UCSD-AML1 (cell line): ENCODE measurements at regions not wholly inside any gene's neighbourhood (a gene's known extent, or its start where the extent isn't known, plus 50 kb on each side); places are given as distances from the start of the nearest gene placed in this dataset.

Source experiments
- DNase-seq: peaks from one replicate; lab custom pipeline; 2025; ENCODE audit not compliant: unreplicated experiment; lab: John Stamatoyannopoulos, UW

- no peak for DNase-seq
Measured at GRCh38 chr13:54845351-54845965, 1816.8 kb downstream of the OLFM4 start.

DNA sequence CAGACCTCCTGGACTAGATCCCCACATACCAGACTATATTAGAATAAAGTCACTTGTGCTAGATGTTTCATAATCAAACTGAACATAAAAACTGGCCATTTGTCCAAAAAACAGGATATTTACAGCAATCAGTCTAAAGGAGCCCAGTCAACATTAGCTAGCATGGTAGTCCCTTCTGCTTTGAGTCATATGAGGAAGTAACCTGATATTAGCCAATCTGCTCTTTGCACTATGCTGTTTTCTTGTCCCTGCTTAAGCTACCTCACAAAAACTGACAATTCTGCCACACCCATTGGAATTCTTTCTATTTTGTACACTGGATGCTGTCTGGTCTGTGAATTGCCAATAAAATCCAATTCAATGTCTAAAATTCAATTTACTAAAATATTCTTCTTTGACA lies 1824.2 kb downstream of the OLFM4 start:
- no peak for DNase-seq

DNA sequence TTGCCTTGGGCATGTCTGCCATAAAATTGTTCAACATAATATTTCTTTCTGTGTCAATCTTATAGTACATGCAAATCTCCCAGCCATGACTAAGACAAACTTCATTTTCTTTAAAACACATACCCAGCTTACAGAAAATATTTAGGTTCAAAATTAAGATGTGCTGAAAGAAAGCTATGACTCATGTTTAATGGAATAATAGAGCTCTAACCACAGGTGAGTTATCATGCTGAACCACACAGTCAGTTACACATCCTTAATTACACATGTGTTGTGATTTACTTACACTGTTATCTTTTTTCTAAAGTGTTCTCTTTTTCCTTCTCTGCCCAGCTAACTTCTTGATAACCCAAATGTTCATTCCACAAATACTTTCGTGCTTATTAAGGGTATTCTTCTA lies 1831.2 kb downstream of the OLFM4 start:
- DNase-seq: no peak

DNA sequence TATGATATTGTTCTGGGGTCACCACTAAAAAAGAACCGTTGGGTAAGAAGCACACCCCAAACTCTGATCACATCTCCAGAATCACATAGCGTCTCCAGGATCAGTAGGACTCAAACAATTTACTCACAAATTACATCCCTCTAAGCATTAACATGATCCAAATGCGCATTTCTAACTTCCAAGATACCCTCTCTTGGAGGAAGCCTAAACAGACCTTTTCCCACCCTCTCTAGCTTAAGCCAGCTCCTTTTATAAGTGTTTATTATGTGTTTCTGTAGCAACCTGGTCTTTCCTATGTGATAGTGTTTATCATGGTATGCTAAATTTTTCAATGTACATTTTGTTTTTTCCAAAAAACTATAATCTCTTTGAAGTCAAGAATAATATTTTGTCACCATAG lies 1846.5 kb downstream of the OLFM4 start:
- no peak for DNase-seq

GRCh38 chr13:54879036-54879435 lies 1850.4 kb downstream of the OLFM4 start:
- DNase-seq: no peak

DNA sequence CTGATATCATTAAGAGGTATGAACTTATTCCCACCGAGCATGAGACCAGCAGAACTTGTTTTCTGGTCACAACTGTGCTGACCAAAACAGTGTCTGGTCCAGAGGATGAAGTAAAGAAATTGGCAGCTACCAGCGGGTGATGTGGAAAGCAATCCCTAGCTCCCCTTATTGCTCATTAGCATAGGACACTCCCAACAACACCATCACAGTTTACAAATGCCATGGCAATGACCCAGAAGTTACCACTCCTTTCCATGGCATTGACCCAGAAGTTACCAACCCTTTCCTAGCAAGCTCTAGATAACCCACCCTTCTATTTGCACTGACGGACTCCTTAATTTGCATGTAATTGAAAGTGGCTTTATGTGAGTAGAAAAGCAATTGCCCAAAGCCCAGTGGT lies 1856.1 kb downstream of the OLFM4 start:
- DNase-seq: no peak

DNA sequence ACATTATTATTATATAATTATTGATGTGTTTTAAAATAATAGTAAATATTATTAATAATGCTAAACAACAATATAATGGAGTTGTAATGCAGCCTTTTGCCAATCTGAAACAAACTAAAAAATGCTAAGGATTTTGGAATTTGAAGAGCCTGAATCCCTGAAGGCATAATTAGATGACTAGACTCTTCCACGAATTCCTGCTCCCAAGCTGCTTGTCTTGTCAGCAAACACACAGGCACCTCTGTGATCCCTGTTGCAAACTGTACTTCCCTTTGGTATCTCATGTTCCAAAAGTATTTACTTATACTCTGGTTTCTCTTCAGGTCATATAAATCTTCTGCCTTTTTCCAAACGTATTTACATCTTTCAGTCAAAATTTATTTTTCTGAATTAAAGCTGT lies 1862.4 kb downstream of the OLFM4 start:
- no peak for DNase-seq

DNA sequence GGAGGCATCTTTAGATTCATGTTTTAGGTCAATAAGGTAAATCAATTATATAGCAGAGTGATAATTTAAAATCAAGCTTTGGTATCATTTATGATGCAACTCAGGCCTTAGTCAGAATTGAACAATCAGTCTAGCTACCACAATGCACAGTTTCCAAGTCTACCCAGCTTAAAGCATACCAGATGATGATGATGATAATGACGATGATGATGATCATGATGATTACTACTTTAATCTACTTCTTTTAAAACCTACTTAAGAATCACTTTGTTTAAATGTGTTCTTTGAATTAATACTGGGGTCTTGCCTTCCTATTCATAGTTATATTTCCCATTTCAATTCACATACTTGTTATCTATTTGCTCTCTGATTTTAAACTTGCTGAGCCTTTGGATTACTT lies 1872.7 kb downstream of the OLFM4 start:
- DNase-seq: no peak

GRCh38 chr13:54912367-54912766 lies 1883.8 kb downstream of the OLFM4 start:
- no peak for DNase-seq

DNA sequence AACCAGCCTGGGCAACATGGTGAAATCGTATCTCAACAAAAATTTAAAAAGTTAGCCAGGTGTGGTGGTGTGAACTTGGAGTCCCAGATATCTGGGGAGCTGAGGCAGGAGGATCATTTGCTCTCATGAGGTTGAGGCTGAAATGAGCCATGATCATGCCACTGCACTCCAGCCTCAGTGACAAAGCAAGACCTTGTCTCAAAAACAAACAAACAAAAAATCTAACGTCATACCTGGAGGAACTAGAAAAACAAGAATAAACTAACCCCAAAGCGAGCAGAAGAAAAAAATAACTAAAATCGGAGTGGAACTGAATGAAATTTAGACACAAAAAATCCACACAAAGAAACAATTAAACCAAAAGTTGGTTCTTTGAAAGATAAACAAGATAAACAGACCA lies 1885.1 kb downstream of the OLFM4 start:
- no peak for DNase-seq

- DNase-seq: no peak
Measured at GRCh38 chr13:54927538-54927937, 1898.9 kb downstream of the OLFM4 start.

- DNase-seq: no peak
Measured at GRCh38 chr13:54928071-54928470, 1899.5 kb downstream of the OLFM4 start.

DNA sequence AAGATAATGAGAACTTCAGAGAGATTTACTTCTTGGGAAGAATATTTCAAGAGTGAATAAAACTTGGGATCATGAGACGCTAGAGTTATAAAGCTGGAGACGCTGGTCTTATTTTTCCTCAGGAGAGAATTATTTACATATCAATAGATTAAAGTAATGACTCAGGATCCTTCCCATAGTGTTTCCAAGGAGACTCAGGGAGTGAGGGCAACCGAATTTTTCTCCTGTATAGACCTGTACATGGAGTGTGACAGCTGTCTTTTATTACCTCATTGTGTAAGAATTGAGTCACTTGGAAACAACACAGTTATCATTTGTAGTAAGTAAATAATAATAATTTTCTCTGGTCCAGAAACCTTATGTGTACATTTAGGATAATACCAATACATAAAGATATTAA lies 1905.5 kb downstream of the OLFM4 start:
- DNase-seq: no peak

DNA sequence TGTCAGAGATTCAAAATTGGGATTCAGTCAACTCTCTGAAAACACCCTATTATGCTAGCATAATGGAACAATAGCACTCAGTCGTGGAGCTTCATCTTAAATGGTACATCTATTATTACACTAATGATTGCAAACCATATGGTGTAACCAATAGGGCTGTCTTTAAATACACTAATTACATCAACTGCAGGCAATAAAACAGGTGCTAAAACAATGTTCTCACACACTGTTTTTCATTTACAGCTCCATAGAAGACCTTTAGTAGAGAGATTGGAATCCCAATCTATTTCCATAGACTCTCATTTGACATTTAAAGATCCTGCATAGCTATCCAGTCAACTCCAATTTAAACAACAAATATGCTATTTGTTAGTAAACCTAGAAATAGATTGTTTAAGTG lies 1917.4 kb downstream of the OLFM4 start:
- DNase-seq: no peak

- no peak for DNase-seq
Measured at GRCh38 chr13:54949735-54950134, 1921.1 kb downstream of the OLFM4 start.

DNA sequence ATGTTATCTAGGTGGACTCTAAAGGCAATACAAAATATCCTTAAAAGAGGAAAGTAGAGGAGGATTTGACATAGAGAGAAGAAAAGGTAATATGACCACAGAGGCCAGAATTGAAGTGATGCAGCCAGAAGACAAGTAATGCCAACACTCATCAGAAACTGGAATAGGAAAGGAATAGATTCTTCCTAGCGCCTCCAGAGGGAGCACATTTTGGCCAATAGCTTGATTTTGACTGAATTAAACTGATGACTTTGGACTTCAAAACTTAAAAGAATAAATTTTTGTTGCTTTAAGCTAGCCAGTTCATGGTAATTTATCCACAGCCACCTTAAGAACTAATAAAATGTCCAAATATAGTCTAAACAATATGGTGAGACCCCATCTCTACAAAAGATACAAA lies 1921.9 kb downstream of the OLFM4 start:
- no peak for DNase-seq

- DNase-seq: no peak
Measured at GRCh38 chr13:54953786-54954185, 1925.2 kb downstream of the OLFM4 start.

GRCh38 chr13:54958781-54959180 lies 1930.2 kb downstream of the OLFM4 start:
- no peak for DNase-seq

- no peak for DNase-seq
Measured at GRCh38 chr13:54965881-54966280, 1937.3 kb downstream of the OLFM4 start.

DNA sequence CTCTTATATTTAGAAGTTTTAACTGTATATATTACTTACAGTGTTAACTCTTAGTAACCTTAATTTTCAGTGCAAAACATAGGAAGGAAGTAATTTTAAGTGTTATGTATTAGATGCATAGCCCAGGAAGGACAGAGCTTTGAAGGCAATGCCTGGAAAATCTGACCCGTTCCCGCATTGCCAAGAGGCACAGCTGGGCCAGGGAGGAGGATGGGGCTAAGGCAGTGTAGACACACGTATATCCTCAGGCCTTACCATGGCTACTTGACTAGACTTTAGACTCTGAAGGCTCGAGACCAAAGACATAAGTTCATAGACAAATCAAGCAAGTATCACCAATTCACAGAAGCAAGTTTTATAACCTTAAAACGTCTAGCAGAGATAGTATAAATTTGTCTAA lies 1944.2 kb downstream of the OLFM4 start:
- no peak for DNase-seq

- DNase-seq: no peak
Measured at GRCh38 chr13:54975676-54976075, 1947.1 kb downstream of the OLFM4 start.

DNA sequence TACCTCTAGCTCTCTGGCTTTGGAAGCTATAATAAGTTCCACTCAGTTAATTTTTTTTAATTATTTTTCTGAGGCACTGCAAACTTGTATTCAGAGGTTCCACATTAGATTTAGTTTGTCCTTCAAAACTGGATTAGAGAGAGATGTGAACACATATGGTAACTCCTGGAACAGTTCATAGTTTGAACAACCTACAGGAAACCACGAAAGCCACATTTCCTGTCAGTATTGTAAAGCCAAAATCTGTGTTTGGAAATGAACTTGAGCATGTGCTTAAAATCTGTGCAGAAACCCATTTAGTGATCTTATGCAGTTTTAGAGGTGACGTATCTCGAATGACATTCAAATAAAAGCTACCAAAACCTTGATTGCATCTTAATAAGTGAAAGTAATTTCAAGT lies 1952.0 kb downstream of the OLFM4 start:
- DNase-seq: no peak

DNA sequence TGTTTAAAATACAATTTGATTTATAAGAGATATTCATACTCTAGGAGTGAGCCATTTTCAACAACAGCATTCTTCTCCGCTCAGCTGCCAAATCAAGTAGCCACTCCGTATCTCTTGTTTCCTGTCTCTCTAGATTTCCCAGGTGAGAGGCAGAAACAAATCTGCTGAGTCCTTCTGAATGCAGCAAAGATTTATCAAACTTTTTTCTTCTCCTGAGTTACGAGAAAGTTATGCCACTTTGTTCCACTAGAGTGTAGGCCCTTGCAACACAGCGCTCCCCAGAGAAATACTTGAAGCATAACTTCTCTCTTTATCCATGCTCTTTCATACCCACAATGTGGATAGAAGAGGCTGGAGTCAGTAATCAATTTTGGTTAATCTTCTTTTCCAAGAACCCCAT lies 1960.8 kb downstream of the OLFM4 start:
- no peak for DNase-seq
